ENCODE measurements at regions not wholly inside any gene's neighbourhood (a gene's known extent, or its start where the extent isn't known, plus 50 kb on each side); places are given as distances from the start of the nearest gene placed in this dataset.
"Not testable (repeated sequence)": the region's sequence is repeated elsewhere in the genome, so short reads cannot be mapped to it uniquely, and the experiment has no call there.

GRCh38 chr6:167219967-167220512 is 62.3 kb upstream of the GPR31 start:
- intact Hi-C loops (cut with DNase I; ENCODE audit: low total_unique reads) = no loop called here
- Histone ChIP-seq H3K27me3 (no peaks in the 10 kb centered on the region), H3K9me3 (no peaks in the 10 kb centered on the region), H3K4me1 (no peaks in the 10 kb centered on the region), H3K4me3 (no peak overlapping the region), H3K27ac (no peak overlapping the region), H3K36me3 (ENCODE audit: low read depth, missing control alignments) (no peaks in the 10 kb centered on the region)
- no peak for TF ChIP-seq CTCF (IDR thresholded peaks at IDR 0.05)
- no peak for TF ChIP-seq POLR2A (IDR thresholded peaks at IDR 0.05)
- DNase-seq = no peak
- 78 to 91% methylated on average over 19 of the region's 19 CpGs for WGBS, 2 donors

GRCh38 chr6:167221400-167222201 is 63.8 kb upstream of the GPR31 start:
- Histone ChIP-seq H3K4me1 (no peaks in the 10 kb centered on the region), H3K36me3 (ENCODE audit: low read depth, missing control alignments) (no peaks in the 10 kb centered on the region), H3K9me3 (no peaks in the 10 kb centered on the region), H3K27me3 (no peaks in the 10 kb centered on the region), H3K4me3 (no peak overlapping the region), H3K27ac (no peak overlapping the region)
- 72 to 83% methylated on average over 18 to 19 of the region's 19 CpGs for WGBS, 2 donors
- TF ChIP-seq POLR2A (IDR thresholded peaks at IDR 0.05) (no peak), CTCF (IDR thresholded peaks at IDR 0.05) (no peak)
- DNase-seq = no peak
- intact Hi-C loops (cut with DNase I; ENCODE audit: low total_unique reads) = no loop called here

GRCh38 chr6:167225566-167226382 is 65.3 kb upstream of the UNC93A start:
- H3K36me3 ChIP-seq (ENCODE audit: low read depth, missing control alignments); intact Hi-C loops (cut with DNase I; ENCODE audit: low total_unique reads); DNase-seq; H3K4me1 ChIP-seq; H3K27ac ChIP-seq; H3K27me3 ChIP-seq; H3K9me3 ChIP-seq; H3K4me3 ChIP-seq: not testable (repeated sequence)
- 84 to 88% methylated on average over 12 to 13 of the region's 13 CpGs for WGBS, 2 donors

GRCh38 chr6:167226383-167226685 is 64.8 kb upstream of the UNC93A start:
- TF ChIP-seq CTCF (IDR thresholded peaks at IDR 0.05) = no peak
- TF ChIP-seq POLR2A (IDR thresholded peaks at IDR 0.05) = no peak
- no peaks in the 10 kb centered on the region for H3K9me3 ChIP-seq
- no peaks in the 10 kb centered on the region for H3K4me1 ChIP-seq
- no peak overlapping the region for H3K27ac ChIP-seq
- 79 to 80% methylated on average over 3 of the region's 3 CpGs for WGBS, 2 donors
- no peaks in the 10 kb centered on the region for H3K36me3 ChIP-seq (ENCODE audit: low read depth, missing control alignments)
- H3K4me3 ChIP-seq = no peak overlapping the region
- H3K27me3 ChIP-seq = no peaks in the 10 kb centered on the region
- no peak for DNase-seq
- intact Hi-C loops (cut with DNase I; ENCODE audit: low total_unique reads) = no loop called here

GRCh38 chr6:167226791-167227190 is 64.3 kb upstream of the UNC93A start:
- intact Hi-C loops (cut with DNase I; ENCODE audit: low total_unique reads) = no loop called here
- H3K27me3 ChIP-seq = no peaks in the 10 kb centered on the region
- no peaks in the 10 kb centered on the region for H3K4me1 ChIP-seq
- no peak overlapping the region for H3K4me3 ChIP-seq
- TF ChIP-seq POLR2A (IDR thresholded peaks at IDR 0.05) (no peak), CTCF (IDR thresholded peaks at IDR 0.05) (no peak)
- 74 to 89% methylated on average over 7 to 9 of the region's 9 CpGs for WGBS, 2 donors
- no peaks in the 10 kb centered on the region for H3K36me3 ChIP-seq (ENCODE audit: low read depth, missing control alignments)
- H3K9me3 ChIP-seq = no peaks in the 10 kb centered on the region
- no peak overlapping the region for H3K27ac ChIP-seq
- DNase-seq = no peak

Measured in testis (tissue), 2 donors.